GM21390 (cell line): ENCODE measurements at regions not wholly inside any gene's neighbourhood (a gene's known extent, or its start where the extent isn't known, plus 50 kb on each side); places are given as distances from the start of the nearest gene placed in this dataset.

Experiments used
- ATAC-seq: cut with Tn5 transposase; IDR thresholded peaks from one replicate; pipeline ENCODE4 v1.9.1; 2021; ENCODE audit not compliant: unreplicated experiment

- ATAC-seq: no peak
These were observed 61.9 kb upstream of the TAB3 start for GRCh38 chrX:30951003-30951402.

GRCh38 chrX:30950391-30950790, 61.3 kb upstream of the TAB3 start:
- ATAC-seq: no peak

DNA sequence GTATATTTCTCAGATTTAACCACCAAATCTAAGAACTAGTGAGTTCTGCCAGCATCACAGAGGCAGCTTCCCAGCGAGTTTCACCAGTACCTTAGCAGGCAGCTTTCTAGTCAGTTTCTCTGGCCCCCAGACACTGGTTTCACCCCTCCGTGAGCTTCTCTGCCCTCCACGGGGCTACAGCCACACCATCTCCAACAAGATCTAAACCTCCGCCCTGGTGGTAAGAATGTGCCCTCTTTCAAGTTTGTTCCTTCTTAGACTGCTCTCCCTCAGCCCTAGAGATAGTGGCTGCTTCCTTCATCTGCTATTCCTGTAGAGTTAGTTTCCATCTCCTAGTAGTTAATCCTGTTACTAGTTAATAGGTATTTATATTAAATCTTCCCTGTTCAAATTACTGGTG, 60.5 kb upstream of the TAB3 start:
- ATAC-seq: no peak

- ATAC-seq: no peak
These were observed 59.6 kb upstream of the TAB3 start for GRCh38 chrX:30948626-30949025.

- ATAC-seq: no peak
These were observed 59.0 kb upstream of the TAB3 start for GRCh38 chrX:30948051-30948450.

DNA sequence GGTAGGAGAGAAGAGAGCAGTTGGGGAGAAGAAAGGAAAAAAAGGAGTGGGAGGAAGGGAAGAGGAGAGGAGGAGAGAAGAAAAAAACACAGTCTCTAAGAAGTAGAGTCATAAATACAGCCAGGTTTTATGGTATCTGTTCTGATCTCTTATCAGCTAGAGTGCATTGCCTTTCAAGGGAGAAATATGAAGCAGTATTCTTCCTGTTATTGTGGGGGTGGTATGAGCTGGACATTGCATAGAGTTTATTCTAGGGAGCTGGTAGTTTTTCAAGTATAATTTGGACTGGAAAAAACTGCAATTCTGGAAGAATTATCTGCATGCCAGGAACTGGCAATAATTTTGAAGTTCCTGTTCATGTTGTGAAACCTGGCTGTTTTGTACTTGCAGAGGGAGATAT, 54.9 kb upstream of the TAB3 start:
- ATAC-seq: no peak

GRCh38 chrX:30941898-30942297, 52.8 kb upstream of the TAB3 start:
- ATAC-seq: no peak

DNA sequence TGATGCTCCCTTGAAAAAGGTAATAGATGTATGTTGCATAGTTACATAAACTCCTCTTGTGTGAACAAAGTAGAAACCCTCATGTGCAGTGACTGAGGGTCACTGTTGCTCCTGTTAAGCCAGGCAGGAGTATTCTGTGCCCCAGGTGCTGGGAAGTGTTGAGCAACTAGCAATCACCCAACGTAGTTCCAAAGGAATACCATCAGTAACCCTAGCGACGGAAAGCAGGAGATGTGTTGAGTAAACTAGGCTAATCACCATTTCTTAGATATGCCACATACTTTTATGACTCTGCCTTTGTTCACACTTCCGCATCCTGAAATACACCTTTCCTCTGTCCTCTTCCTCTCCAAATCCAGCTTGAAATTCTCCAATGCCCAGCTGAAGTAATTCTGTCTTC, 50.9 kb upstream of the TAB3 start:
- no peak for ATAC-seq
